KBM-7 (cell line): ENCODE measurements at regions not wholly inside any gene's neighbourhood (a gene's known extent, or its start where the extent isn't known, plus 50 kb on each side); places are given as distances from the start of the nearest gene placed in this dataset.
"Not testable (repeated sequence)": the region's sequence is repeated elsewhere in the genome, so short reads cannot be mapped to it uniquely, and the experiment has no call there.

Experiments
- DNase-seq: peaks from one replicate; pipeline ENCODE4 v3.0.0-alpha.2; 2015
- in situ Hi-C: fragments of 300-500 bp; cut with MboI; formaldehyde crosslinking; loops from 2 replicates; pipeline ENCODE4 v1.14.3; 2020; ENCODE audit warnings: low sequenced_read_pairs, low pct_unique_long_range_greater_than_20kb, mixed read lengths

DNA sequence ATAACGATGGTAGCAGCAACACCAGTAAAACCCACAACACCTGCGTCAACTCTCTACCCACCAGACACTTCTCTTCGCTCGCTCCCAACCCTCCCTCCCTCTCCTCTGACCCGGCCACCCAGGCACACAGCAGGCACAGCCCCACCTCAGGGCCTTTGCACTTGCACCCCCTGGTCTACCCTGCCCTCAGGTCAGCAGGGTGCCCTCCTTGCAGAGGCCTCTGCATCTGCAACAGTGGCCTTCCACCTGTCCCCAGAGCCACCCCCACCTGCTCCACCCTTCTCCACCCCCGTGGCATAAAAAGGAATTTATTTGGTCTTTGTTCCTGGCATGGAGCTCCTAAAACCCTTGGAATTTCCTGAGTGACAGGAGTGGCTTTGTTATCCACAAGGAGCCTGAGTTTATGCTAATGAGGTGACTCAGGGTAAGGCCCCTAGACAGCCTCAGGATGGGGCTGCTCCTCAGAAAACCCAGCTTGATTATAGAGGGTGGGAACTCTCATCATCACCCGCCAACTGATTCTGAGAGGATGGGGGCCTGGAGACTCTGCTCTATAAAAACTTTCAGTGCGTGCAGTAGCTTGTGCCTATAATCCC is 88.1 kb downstream of the KCNJ18 start:
- in situ Hi-C loops = loop anchor here (25.0 kb wide), 1 partner anchor 468 kb away; no protein-coding TSS in a partner anchor
- DNase-seq = not testable (repeated sequence)

GRCh38 chr17:21780919-21781665 is 88.8 kb downstream of the KCNJ18 start:
- in situ Hi-C loops = loop anchor here (25.0 kb wide), 1 partner anchor 469 kb away; no protein-coding TSS in a partner anchor

GRCh38 chr17:21781666-21782024 is 89.3 kb downstream of the KCNJ18 start:
- in situ Hi-C loops = loop anchor here (25.0 kb wide), 1 partner anchor 469 kb away; no protein-coding TSS in a partner anchor
- not testable (repeated sequence) for DNase-seq

More at GRCh38 chr17:21780919-21781665, 88.8 kb downstream of the KCNJ18 start:
- not testable (repeated sequence) for DNase-seq

- in situ Hi-C loops = loop anchor here (25.0 kb wide), 1 partner anchor 470 kb away; no protein-coding TSS in a partner anchor
- not testable (repeated sequence) for DNase-seq
These were observed 89.8 kb downstream of the KCNJ18 start for GRCh38 chr17:21782107-21782506.

DNA sequence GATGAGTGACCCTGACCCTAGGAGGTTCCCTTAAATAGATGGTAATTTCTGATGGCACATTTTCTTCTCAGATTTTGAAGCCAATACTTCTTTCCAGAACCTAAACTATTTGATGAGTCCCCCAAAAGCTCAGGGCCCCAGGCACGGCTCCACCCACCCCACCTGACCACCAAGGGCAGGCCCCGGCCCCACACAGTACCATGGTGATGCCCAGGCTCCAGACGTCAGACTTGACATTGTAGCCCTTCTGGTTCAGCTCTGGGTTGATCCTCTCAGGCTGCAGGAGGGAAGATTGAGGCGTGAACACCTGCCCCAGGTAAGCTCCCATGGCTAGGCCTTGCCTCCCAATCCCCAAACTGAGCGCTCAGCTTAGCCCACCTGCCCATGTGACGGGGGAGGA is 90.3 kb downstream of the KCNJ18 start:
- in situ Hi-C loops = loop anchor here (25.0 kb wide), 1 partner anchor 470 kb away; no protein-coding TSS in a partner anchor

GRCh38 chr17:21783017-21783416 is 90.7 kb downstream of the KCNJ18 start:
- not testable (repeated sequence) for DNase-seq
- in situ Hi-C loops = loop anchor here (25.0 kb wide), 1 partner anchor 471 kb away; no protein-coding TSS in a partner anchor

More for the DNA sequence above, 90.3 kb downstream of the KCNJ18 start:
- DNase-seq = not testable (repeated sequence)

- DNase-seq, in situ Hi-C loops: not testable (repeated sequence)
These were observed 121.9 kb downstream of the KCNJ18 start for GRCh38 chr17:21814272-21814671.

GRCh38 chr17:21814776-21815175 is 122.5 kb downstream of the KCNJ18 start:
- no peak for DNase-seq
- in situ Hi-C loops = no loop called here

- in situ Hi-C loops = no loop called here
- no peak for DNase-seq
These were observed 123.2 kb downstream of the KCNJ18 start for GRCh38 chr17:21815352-21816063.

GRCh38 chr17:21816592-21817567 is 124.6 kb downstream of the KCNJ18 start:
- DNase-seq = no peak
- in situ Hi-C loops = no loop called here

GRCh38 chr17:21817791-21818364 is 125.6 kb downstream of the KCNJ18 start:
- no peak for DNase-seq
- in situ Hi-C loops = no loop called here

- in situ Hi-C loops = no loop called here
- no peak for DNase-seq
These were observed 130.8 kb downstream of the KCNJ18 start for GRCh38 chr17:21823090-21823489.

DNA sequence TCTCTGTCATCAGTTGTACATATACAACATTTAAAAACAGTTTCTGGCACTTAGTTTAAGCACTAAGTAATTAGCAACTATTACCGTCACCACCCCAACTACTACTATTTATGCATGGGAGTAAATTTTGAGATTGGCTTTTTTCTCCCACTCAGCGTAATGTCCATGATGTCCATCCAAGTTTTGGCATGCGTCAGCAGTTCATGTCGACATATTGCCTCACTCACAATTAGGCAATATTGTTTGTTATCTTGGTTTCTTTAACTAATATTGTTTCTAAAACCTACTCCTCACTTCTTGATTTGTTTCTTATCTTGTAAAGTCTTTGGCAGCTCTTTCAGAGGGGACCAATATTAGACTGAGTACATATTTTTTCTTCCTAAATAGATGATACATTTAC is 131.3 kb downstream of the KCNJ18 start:
- in situ Hi-C loops = no loop called here
- no peak for DNase-seq

DNA sequence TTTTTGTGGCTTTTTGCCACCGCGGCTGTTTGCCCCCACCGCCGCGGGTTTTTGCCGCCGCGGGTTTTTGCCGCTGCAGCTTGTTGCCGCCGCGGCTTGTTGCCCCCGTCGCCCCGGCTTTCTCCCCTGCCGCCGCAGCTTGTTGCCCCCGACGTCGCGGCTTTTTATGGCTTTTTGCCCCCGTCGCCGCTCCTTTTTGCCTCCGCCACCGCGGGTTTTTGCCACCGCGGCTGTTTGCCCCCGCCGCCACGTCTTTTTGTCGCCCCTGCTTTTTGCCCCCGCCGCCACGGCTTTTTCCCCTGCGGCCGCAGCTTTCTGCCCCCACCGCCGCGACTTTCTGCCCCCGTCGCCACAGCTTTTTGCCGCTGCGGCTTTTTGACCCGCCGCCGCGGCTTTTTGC is 149.5 kb downstream of the KCNJ18 start:
- no peak for DNase-seq
- in situ Hi-C loops = no loop called here

DNA sequence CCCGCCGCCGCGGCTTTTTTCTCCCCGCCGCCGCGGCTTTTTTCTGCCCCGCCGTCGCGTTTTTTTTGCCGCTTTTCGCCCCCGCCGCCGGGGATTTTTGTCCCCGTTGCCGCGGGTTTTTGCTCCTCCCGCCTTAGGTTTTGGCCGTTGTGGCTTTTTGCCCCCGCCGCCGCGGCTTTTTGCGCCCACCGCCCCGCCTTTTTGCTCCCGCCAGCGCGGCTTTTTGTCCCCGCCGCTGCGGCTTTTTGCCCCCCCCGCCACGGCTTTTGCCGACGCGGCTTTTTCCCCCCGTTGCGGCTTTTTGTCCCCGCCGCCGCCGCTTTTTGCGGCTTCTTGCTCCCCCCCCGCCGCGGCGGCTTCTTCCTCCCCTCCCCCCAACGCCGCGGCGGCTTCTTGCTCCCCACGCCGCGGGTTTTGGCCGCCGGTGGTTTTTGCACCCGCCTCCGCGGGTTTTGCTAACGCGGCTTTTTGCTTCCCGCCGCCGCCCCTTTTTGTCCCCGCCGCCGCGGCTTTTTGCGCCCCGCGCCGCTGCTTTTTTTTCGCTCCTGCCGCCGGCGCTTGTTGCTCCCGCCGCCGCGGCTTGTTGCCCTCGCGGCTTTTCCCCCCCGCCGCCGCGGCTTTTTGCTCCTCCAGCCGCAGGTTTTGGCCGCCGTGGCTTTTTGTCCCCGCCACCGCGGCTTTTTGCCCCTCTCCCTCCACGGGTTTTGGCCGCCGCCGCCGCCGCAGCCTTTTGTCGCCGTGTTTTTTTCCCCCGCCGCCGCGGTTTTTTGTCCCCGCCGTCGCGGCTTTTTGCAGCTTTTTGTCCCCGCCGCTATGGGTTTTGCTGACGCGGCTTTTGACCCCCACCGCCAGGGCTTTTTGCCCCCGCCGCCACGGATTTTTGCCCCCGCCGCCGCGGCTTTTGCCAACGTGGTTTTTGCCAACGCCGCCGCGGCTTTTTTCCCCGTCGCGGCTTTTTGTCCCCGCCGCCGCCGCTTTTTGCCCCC is 150.3 kb downstream of the KCNJ18 start:
- in situ Hi-C loops = no loop called here
- no peak for DNase-seq

GRCh38 chr17:21843318-21843865 is 151.1 kb downstream of the KCNJ18 start:
- in situ Hi-C loops = no loop called here
- no peak for DNase-seq
